CD4-positive, alpha-beta T cell (primary cell): ENCODE measurements at regions not wholly inside any gene's neighbourhood (a gene's known extent, or its start where the extent isn't known, plus 50 kb on each side); places are given as distances from the start of the nearest gene placed in this dataset.

ENCODE experiments used
- ATAC-seq: fragments of 200-7000 bp; cut with Tn5 transposase; one replicate; pipeline ENCODE4 v1.10.0; 2022; ENCODE audit warnings: mild to moderate bottlenecking; ENCODE audit not compliant: poor library complexity
- CTCF ChIA-PET: fragments of 350-600 bp; sonication (Branson Sonifier 250); formaldehyde crosslinking; loops from one replicate; lab custom pipeline; 2021; ENCODE audit warnings: antibody characterized with exemption, inconsistent platforms; lab: Charles Lee
- POLR2A ChIA-PET: fragments of 350-600 bp; sonication (Branson Sonifier 250); formaldehyde crosslinking; loops from one replicate; lab custom pipeline; 2021; ENCODE audit warnings: antibody characterized with exemption, inconsistent platforms; lab: Charles Lee
- DNase-seq, 14 experiments: peaks; one replicate each; pipeline ENCODE4 v3.0.0-alpha.2; 2013 to 2020; ENCODE audit warnings: mixed read lengths in 2 of 14
- H3K27ac ChIP-seq, 2 donors: one replicate each; pipeline versions ENCODE4 v1.5.1 to v1.7.0; 2013; ENCODE audit warnings: low read length in 2 of 2, low read depth in 1 of 2, mild to moderate bottlenecking in 1 of 2
- H3K27me3 ChIP-seq, 2 experiments: 1 replicate in 1 of 2; 2 replicates in 1 of 2; pipeline versions ENCODE4 v1.6.1 to v1.7.0; 2013; ENCODE audit warnings: low read length in 2 of 2, control low read depth in 1 of 2, mild to moderate bottlenecking in 1 of 2, moderate library complexity in 1 of 2; ENCODE audit not compliant: insufficient read depth in 2 of 2, control insufficient read depth in 1 of 2
- H3K36me3 ChIP-seq: one replicate; pipeline ENCODE4 v1.6.1; 2013; ENCODE audit warnings: low read length, control low read depth; ENCODE audit not compliant: insufficient read depth
- H3K4me1 ChIP-seq: one replicate; pipeline ENCODE4 v1.6.1; 2013; ENCODE audit warnings: low read length, control low read depth; ENCODE audit not compliant: insufficient read depth
- H3K4me3 ChIP-seq: one replicate; pipeline ENCODE4 v1.5.1; 2013; ENCODE audit warnings: mild to moderate bottlenecking, low read length, moderate library complexity
- H3K9me3 ChIP-seq, 2 experiments: 1 replicate in 1 of 2; 2 replicates in 1 of 2; pipeline versions ENCODE4 v1.6.1 to v1.7.0; 2013; ENCODE audit warnings: low read length in 2 of 2, mild to moderate bottlenecking in 2 of 2, control low read depth in 1 of 2, moderate library complexity in 1 of 2; ENCODE audit not compliant: control insufficient read depth in 1 of 2, insufficient read depth in 1 of 2
- H3K27ac Mint-ChIP-seq: one replicate; pipeline ENCODE4 v1.8.0; 2020; ENCODE audit warnings: mixed read lengths
- H3K27me3 Mint-ChIP-seq: one replicate; pipeline ENCODE4 v1.8.0; 2021; ENCODE audit warnings: mixed read lengths
- H3K36me3 Mint-ChIP-seq: one replicate; pipeline ENCODE4 v1.8.0; 2021; ENCODE audit warnings: low read depth, mixed read lengths
- H3K4me1 Mint-ChIP-seq: one replicate; pipeline ENCODE4 v1.8.0; 2021; ENCODE audit warnings: low read depth, mixed read lengths
- H3K4me3 Mint-ChIP-seq: one replicate; pipeline ENCODE4 v1.8.0; 2020; ENCODE audit warnings: mild to moderate bottlenecking, mixed read lengths
- H3K9me3 Mint-ChIP-seq: one replicate; pipeline ENCODE4 v1.8.0; 2020; ENCODE audit warnings: mixed read lengths
- intact Hi-C, 2 experiments: fragments of 100-400 bp; cut with DNase I in 1 of 2; cut with micrococcal nuclease in 1 of 2; formaldehyde crosslinking; loops; one replicate each; pipeline versions ENCODE4 v1.15.1 to v1.9.0; 2023 to 2025; cut with DNase I, micrococcal nuclease
- TF ChIP-seq, protein P1 (sequence below): fragments of 200-600 bp; IDR thresholded peaks from one replicate; pipeline ENCODE4 v1.8.0; 2022; ENCODE audit warnings: antibody characterized with exemption, mild to moderate bottlenecking

DNA sequence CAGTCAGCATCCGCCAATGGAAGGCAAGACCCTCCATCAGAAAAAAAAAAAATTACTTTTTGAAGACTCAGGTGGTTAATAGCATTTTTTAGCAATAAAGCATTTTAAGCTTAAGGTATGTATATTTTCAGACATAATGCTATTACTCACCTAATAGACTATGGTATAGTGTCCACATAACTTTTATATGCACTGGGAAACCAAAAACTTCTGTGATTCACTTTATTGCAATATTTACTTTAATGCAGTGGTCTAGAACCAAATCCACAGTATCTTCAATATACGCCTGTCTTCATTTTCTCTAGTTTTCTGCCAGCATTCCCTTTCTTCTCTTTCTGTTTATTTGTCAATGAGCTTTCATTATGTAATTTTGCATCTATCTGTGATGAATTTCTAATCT lies 418.1 kb downstream of the SLITRK6 start:
- no peaks in the 10 kb centered on the region for H3K27me3 ChIP-seq
- POLR2A ChIA-PET: no interaction called here
- Mint-ChIP-seq H3K9me3 (no peaks in the 10 kb centered on the region), H3K4me3 (no peak overlapping the region), H3K36me3 (no peaks in the 10 kb centered on the region), H3K4me1 (no peaks in the 10 kb centered on the region), H3K27me3 (no peaks in the 10 kb centered on the region), H3K27ac (no peak overlapping the region)
- no peak overlapping the region for H3K27ac ChIP-seq
- CTCF ChIA-PET: no interaction called here
- no peak overlapping the region for H3K4me3 ChIP-seq
- ATAC-seq (no peak), DNase-seq (no peak)
- intact Hi-C loops: no loop called here
- no peaks in the 10 kb centered on the region for H3K36me3 ChIP-seq
- H3K9me3 ChIP-seq: peaks cover 0 to 4% of the 10 kb centered on the region in 2 experiments
- TF ChIP-seq, protein P1, sequence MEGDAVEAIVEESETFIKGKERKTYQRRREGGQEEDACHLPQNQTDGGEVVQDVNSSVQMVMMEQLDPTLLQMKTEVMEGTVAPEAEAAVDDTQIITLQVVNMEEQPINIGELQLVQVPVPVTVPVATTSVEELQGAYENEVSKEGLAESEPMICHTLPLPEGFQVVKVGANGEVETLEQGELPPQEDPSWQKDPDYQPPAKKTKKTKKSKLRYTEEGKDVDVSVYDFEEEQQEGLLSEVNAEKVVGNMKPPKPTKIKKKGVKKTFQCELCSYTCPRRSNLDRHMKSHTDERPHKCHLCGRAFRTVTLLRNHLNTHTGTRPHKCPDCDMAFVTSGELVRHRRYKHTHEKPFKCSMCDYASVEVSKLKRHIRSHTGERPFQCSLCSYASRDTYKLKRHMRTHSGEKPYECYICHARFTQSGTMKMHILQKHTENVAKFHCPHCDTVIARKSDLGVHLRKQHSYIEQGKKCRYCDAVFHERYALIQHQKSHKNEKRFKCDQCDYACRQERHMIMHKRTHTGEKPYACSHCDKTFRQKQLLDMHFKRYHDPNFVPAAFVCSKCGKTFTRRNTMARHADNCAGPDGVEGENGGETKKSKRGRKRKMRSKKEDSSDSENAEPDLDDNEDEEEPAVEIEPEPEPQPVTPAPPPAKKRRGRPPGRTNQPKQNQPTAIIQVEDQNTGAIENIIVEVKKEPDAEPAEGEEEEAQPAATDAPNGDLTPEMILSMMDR: no peak
- no peaks in the 10 kb centered on the region for H3K4me1 ChIP-seq

GRCh38 chr13:85379991-85380390 lies 419.2 kb downstream of the SLITRK6 start:
- no peaks in the 10 kb centered on the region for H3K27me3 ChIP-seq
- no peak for DNase-seq
- POLR2A ChIA-PET: no interaction called here
- ATAC-seq: no peak
- no peak overlapping the region for H3K4me3 ChIP-seq
- no peak overlapping the region for H3K27ac ChIP-seq
- no peaks in the 10 kb centered on the region for H3K4me1 ChIP-seq
- no peaks in the 10 kb centered on the region for H3K36me3 ChIP-seq
- Mint-ChIP-seq H3K27ac (no peak overlapping the region), H3K36me3 (no peaks in the 10 kb centered on the region), H3K4me1 (no peaks in the 10 kb centered on the region), H3K27me3 (no peaks in the 10 kb centered on the region), H3K4me3 (no peak overlapping the region), H3K9me3 (no peaks in the 10 kb centered on the region)
- TF ChIP-seq, protein P1: no peak
- intact Hi-C loops: no loop called here
- CTCF ChIA-PET: no interaction called here
- peaks cover 0 to 4% of the 10 kb centered on the region in 2 experiments for H3K9me3 ChIP-seq

- POLR2A ChIA-PET: no interaction called here
Observed at GRCh38 chr13:85379433-85379832, 419.8 kb downstream of the SLITRK6 start.

More at GRCh38 chr13:85379433-85379832, 419.8 kb downstream of the SLITRK6 start:
- intact Hi-C loops: no loop called here
- no peaks in the 10 kb centered on the region for H3K27me3 Mint-ChIP-seq
- Histone ChIP-seq H3K27me3 (no peaks in the 10 kb centered on the region), H3K9me3 (peaks cover 0 to 4% of the 10 kb centered on the region in 2 experiments), H3K27ac (no peak overlapping the region), H3K4me1 (no peaks in the 10 kb centered on the region), H3K36me3 (no peaks in the 10 kb centered on the region), H3K4me3 (no peak overlapping the region)
- H3K9me3 Mint-ChIP-seq: no peaks in the 10 kb centered on the region
- DNase-seq (peak in 1 of 14 experiments; percentile 6), ATAC-seq (no peak)
- H3K27ac Mint-ChIP-seq: no peak overlapping the region
- no peak overlapping the region for H3K4me3 Mint-ChIP-seq
- no peaks in the 10 kb centered on the region for H3K36me3 Mint-ChIP-seq
- TF ChIP-seq, protein P1: no peak
- CTCF ChIA-PET: no interaction called here
- no peaks in the 10 kb centered on the region for H3K4me1 Mint-ChIP-seq
